ENCODE measurements at regions not wholly inside any gene's neighbourhood (a gene's known extent, or its start where the extent isn't known, plus 50 kb on each side); places are given as distances from the start of the nearest gene placed in this dataset.

GRCh38 chr22:49322231-49322630 is 505.4 kb downstream of the BRD1 start:
- WGBS (ENCODE audit: insufficient coverage) = 71% methylated on average over 5 of the region's 13 CpGs

GRCh38 chr22:49321477-49322055 is 506.1 kb downstream of the BRD1 start:
- DNase-seq = no peak
- 81% methylated on average over 33 of the region's 33 CpGs for WGBS (ENCODE audit: insufficient coverage)
- ChIA-PET POLR2A (no interaction called here), CTCF (no interaction called here)
- Mint-ChIP-seq H3K27me3 (peaks cover 33 to 36% of the 10 kb centered on the region in 2 donors), H3K4me1 (no peaks in the 10 kb centered on the region), H3K36me3 (no peaks in the 10 kb centered on the region), H3K27ac (no peak overlapping the region), H3K9me3 (peaks cover 0 to under 1% (median 0%) of the 10 kb centered on the region in 3 donors), H3K4me3 (no peak overlapping the region)
- no peaks in the 10 kb centered on the region for H3K36me3 ChIP-seq (ENCODE audit: control insufficient read depth in 2 of 2, extremely low read depth in 1 of 2, insufficient read depth in 1 of 2, low read length in 1 of 2)
- H3K27ac ChIP-seq (ENCODE audit: low read length) = no peak overlapping the region
- peaks cover 0 to 22% of the 10 kb centered on the region in 2 experiments for H3K4me1 ChIP-seq (ENCODE audit: control insufficient read depth in 1 of 2, extremely low read depth in 1 of 2, insufficient read depth in 2 of 2, low read length in 2 of 2)
- no peak for ATAC-seq (replicated peaks in 1 of 4)
- no peak overlapping the region for H3K4me3 ChIP-seq (ENCODE audit: control insufficient read depth in 1 of 2, extremely low read depth in 1 of 2, low read length in 1 of 2)
- H3K9me3 ChIP-seq = no peaks in the 10 kb centered on the region
- H3K27me3 ChIP-seq (replicated peaks in 1 of 2; ENCODE audit: control insufficient read depth in 2 of 2, extremely low read depth in 1 of 2, insufficient read depth in 2 of 2, low read length in 1 of 2) = peaks cover 3 to 52% of the 10 kb centered on the region in 2 experiments

More at GRCh38 chr22:49322231-49322630, 505.4 kb downstream of the BRD1 start:
- CTCF ChIA-PET = no interaction called here
- Mint-ChIP-seq H3K4me3 (no peak overlapping the region), H3K27ac (no peak overlapping the region), H3K4me1 (no peaks in the 10 kb centered on the region), H3K9me3 (peaks cover 3 to 7% (median 6%) of the 10 kb centered on the region in 3 donors), H3K27me3 (peaks cover 38 to 40% of the 10 kb centered on the region in 2 donors), H3K36me3 (peaks cover 3% of the 10 kb centered on the region)
- H3K4me1 ChIP-seq (ENCODE audit: control insufficient read depth in 1 of 2, extremely low read depth in 1 of 2, insufficient read depth in 2 of 2, low read length in 2 of 2) = peaks cover 0 to 22% of the 10 kb centered on the region in 2 experiments
- H3K36me3 ChIP-seq (ENCODE audit: control insufficient read depth in 2 of 2, extremely low read depth in 1 of 2, insufficient read depth in 1 of 2, low read length in 1 of 2) = no peaks in the 10 kb centered on the region
- ATAC-seq (replicated peaks in 1 of 4) = no peak
- no peak for DNase-seq
- POLR2A ChIA-PET = no interaction called here
- no peak overlapping the region for H3K4me3 ChIP-seq (ENCODE audit: control insufficient read depth in 1 of 2, extremely low read depth in 1 of 2, low read length in 1 of 2)
- H3K27me3 ChIP-seq (replicated peaks in 1 of 2; ENCODE audit: control insufficient read depth in 2 of 2, extremely low read depth in 1 of 2, insufficient read depth in 2 of 2, low read length in 1 of 2) = peaks cover 3 to 56% of the 10 kb centered on the region in 2 experiments
- no peak overlapping the region for H3K27ac ChIP-seq (ENCODE audit: low read length)
- no peaks in the 10 kb centered on the region for H3K9me3 ChIP-seq

DNA sequence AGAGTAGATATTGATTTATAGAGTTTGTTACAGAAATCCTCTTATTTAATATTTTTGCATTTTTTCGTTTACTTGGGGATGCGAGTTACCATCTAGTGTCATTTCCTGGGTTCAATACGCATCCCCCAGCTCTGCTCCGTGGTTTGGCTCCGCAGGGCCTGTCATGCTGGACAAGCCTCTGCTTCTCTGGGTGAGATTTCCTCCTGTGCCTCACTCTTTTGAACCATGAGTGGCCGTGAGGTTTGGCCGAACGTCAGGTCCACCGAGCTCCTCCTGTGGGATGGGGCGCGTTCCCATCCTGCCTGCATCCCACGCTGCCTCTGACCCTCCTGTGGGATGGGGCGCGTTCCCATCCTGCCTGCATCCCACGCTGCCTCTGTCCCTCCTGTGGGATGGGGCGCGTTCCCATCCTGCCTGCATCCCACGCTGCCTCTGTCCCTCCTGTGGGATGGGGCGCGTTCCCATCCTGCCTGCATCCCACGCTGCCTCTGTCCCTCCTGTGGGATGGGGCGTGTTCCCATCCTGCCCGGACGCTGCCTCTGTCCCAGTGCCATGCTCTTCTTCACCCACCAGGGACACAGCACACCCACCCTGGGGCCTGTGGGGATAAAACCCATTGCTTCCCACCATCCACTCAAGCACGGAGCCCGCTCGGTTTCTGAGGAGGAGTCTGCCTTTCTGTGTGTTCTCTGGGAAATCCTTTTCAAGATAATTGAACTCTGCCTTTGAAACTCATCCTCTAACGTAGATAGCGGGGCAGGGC is 506.8 kb downstream of the BRD1 start:
- ATAC-seq (replicated peaks in 1 of 4) = no peak
- peaks cover 3 to 48% of the 10 kb centered on the region in 2 experiments for H3K27me3 ChIP-seq (replicated peaks in 1 of 2; ENCODE audit: control insufficient read depth in 2 of 2, extremely low read depth in 1 of 2, insufficient read depth in 2 of 2, low read length in 1 of 2)
- 78% methylated on average over 5 of the region's 29 CpGs for WGBS (ENCODE audit: insufficient coverage)
- H3K9me3 ChIP-seq = no peaks in the 10 kb centered on the region
- H3K36me3 Mint-ChIP-seq = no peaks in the 10 kb centered on the region
- H3K27ac Mint-ChIP-seq = no peak overlapping the region
- no peak overlapping the region for H3K27ac ChIP-seq (ENCODE audit: low read length)
- no peaks in the 10 kb centered on the region for H3K9me3 Mint-ChIP-seq
- ChIA-PET CTCF (no interaction called here), POLR2A (no interaction called here)
- no peak overlapping the region for H3K4me3 ChIP-seq (ENCODE audit: control insufficient read depth in 1 of 2, extremely low read depth in 1 of 2, low read length in 1 of 2)
- H3K36me3 ChIP-seq (ENCODE audit: control insufficient read depth in 2 of 2, extremely low read depth in 1 of 2, insufficient read depth in 1 of 2, low read length in 1 of 2) = no peaks in the 10 kb centered on the region
- H3K4me3 Mint-ChIP-seq = no peak overlapping the region
- no peaks in the 10 kb centered on the region for H3K4me1 Mint-ChIP-seq
- DNase-seq = no peak
- H3K4me1 ChIP-seq (ENCODE audit: control insufficient read depth in 1 of 2, extremely low read depth in 1 of 2, insufficient read depth in 2 of 2, low read length in 2 of 2) = peaks cover 0 to 22% of the 10 kb centered on the region in 2 experiments
- peaks cover 33 to 36% of the 10 kb centered on the region in 2 donors for H3K27me3 Mint-ChIP-seq

DNA sequence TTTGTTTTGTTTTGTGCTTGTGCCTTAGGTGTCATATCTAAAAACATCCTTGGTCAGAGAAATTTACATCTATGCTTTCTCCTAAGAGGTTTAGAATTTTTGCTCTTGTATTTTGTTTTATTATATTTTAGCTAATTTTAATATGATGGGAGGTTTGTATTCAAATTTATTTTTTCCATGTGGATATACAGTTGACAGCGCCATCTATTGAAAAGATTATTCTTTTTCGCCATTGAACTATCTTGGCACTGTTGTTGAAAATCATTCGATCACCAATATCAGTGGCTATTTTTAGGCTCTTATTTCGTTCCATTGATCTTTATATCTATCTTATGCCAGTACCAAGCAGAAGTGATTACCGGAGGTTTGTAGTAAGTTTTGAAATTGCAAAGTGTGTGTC is 510.3 kb downstream of the BRD1 start:
- no peak overlapping the region for H3K27ac ChIP-seq (ENCODE audit: low read length)
- H3K27me3 Mint-ChIP-seq = peaks cover 21% of the 10 kb centered on the region in 2 donors
- no peaks in the 10 kb centered on the region for H3K4me1 ChIP-seq (ENCODE audit: control insufficient read depth in 1 of 2, extremely low read depth in 1 of 2, insufficient read depth in 2 of 2, low read length in 2 of 2)
- H3K4me1 Mint-ChIP-seq = no peaks in the 10 kb centered on the region
- H3K4me3 ChIP-seq (ENCODE audit: control insufficient read depth in 1 of 2, extremely low read depth in 1 of 2, low read length in 1 of 2) = no peak overlapping the region
- H3K27ac Mint-ChIP-seq = no peak overlapping the region
- H3K27me3 ChIP-seq (replicated peaks in 1 of 2; ENCODE audit: control insufficient read depth in 2 of 2, extremely low read depth in 1 of 2, insufficient read depth in 2 of 2, low read length in 1 of 2) = peaks cover 3 to 17% of the 10 kb centered on the region in 2 experiments
- no peaks in the 10 kb centered on the region for H3K36me3 ChIP-seq (ENCODE audit: control insufficient read depth in 2 of 2, extremely low read depth in 1 of 2, insufficient read depth in 1 of 2, low read length in 1 of 2)
- ChIA-PET CTCF (no interaction called here), POLR2A (interaction anchor here in 1 of 2 donors (0.6 kb wide), 1 partner anchor 95 kb away, joined by 3 read pairs; no protein-coding TSS in a partner anchor)
- H3K4me3 Mint-ChIP-seq = no peak overlapping the region
- H3K9me3 Mint-ChIP-seq = no peaks in the 10 kb centered on the region
- no peak for DNase-seq
- no CpG with 5 or more reads among the region's 5 CpGs for WGBS (ENCODE audit: insufficient coverage)
- H3K36me3 Mint-ChIP-seq = no peaks in the 10 kb centered on the region
- no peak for ATAC-seq (replicated peaks in 1 of 4)
- no peaks in the 10 kb centered on the region for H3K9me3 ChIP-seq

GRCh38 chr22:49312601-49313000 is 515.1 kb downstream of the BRD1 start:
- Histone ChIP-seq H3K4me1 (ENCODE audit: control insufficient read depth in 1 of 2, extremely low read depth in 1 of 2, insufficient read depth in 2 of 2, low read length in 2 of 2) (no peaks in the 10 kb centered on the region), H3K27me3 (replicated peaks in 1 of 2; ENCODE audit: control insufficient read depth in 2 of 2, extremely low read depth in 1 of 2, insufficient read depth in 2 of 2, low read length in 1 of 2) (peaks cover 4 to 5% of the 10 kb centered on the region in 2 experiments), H3K36me3 (ENCODE audit: control insufficient read depth in 2 of 2, extremely low read depth in 1 of 2, insufficient read depth in 1 of 2, low read length in 1 of 2) (no peaks in the 10 kb centered on the region), H3K27ac (ENCODE audit: low read length) (no peak overlapping the region), H3K4me3 (ENCODE audit: control insufficient read depth in 1 of 2, extremely low read depth in 1 of 2, low read length in 1 of 2) (no peak overlapping the region), H3K9me3 (no peaks in the 10 kb centered on the region)
- Mint-ChIP-seq H3K9me3 (no peaks in the 10 kb centered on the region), H3K27me3 (peaks cover 14 to 18% of the 10 kb centered on the region in 2 donors), H3K27ac (no peak overlapping the region), H3K36me3 (no peaks in the 10 kb centered on the region), H3K4me3 (no peak overlapping the region), H3K4me1 (no peaks in the 10 kb centered on the region)
- no peak for ATAC-seq (replicated peaks in 1 of 4)
- DNase-seq = no peak
- no CpG with 5 or more reads among the region's 2 CpGs for WGBS (ENCODE audit: insufficient coverage)
- POLR2A ChIA-PET = no interaction called here
- CTCF ChIA-PET = no interaction called here

DNA sequence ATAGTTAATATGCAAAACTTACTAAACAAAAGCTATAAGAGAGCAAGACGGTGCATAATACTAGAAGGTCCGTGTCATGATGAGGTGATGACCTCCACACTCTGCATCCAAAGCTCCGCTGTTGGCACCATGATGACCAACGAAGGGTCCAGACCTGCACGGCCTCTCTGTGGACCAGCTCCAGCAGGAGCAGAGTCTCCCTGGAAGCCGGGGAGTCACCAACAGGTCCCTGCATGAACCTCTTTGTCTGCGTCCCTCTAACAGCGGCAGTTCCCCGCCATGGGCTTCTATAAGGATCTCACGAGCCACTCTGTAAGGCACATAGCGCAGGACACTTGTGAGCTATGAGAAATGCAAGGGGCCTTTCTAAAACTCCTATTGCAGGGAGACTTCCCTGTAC is 517.3 kb downstream of the BRD1 start:
- ChIA-PET CTCF (no interaction called here), POLR2A (no interaction called here)
- Histone ChIP-seq H3K27me3 (replicated peaks in 1 of 2; ENCODE audit: control insufficient read depth in 2 of 2, extremely low read depth in 1 of 2, insufficient read depth in 2 of 2, low read length in 1 of 2) (peaks cover 4 to 26% of the 10 kb centered on the region in 2 experiments), H3K4me1 (ENCODE audit: control insufficient read depth in 1 of 2, extremely low read depth in 1 of 2, insufficient read depth in 2 of 2, low read length in 2 of 2) (peaks cover 0 to 2% of the 10 kb centered on the region in 2 experiments), H3K9me3 (no peaks in the 10 kb centered on the region), H3K4me3 (ENCODE audit: control insufficient read depth in 1 of 2, extremely low read depth in 1 of 2, low read length in 1 of 2) (no peak overlapping the region), H3K36me3 (ENCODE audit: control insufficient read depth in 2 of 2, extremely low read depth in 1 of 2, insufficient read depth in 1 of 2, low read length in 1 of 2) (no peaks in the 10 kb centered on the region), H3K27ac (ENCODE audit: low read length) (no peak overlapping the region)
- WGBS (ENCODE audit: insufficient coverage) = 88% methylated on average over 9 of the region's 11 CpGs
- H3K36me3 Mint-ChIP-seq = no peaks in the 10 kb centered on the region
- H3K9me3 Mint-ChIP-seq = no peaks in the 10 kb centered on the region
- H3K4me3 Mint-ChIP-seq = no peak overlapping the region
- no peaks in the 10 kb centered on the region for H3K4me1 Mint-ChIP-seq
- H3K27ac Mint-ChIP-seq = no peak overlapping the region
- H3K27me3 Mint-ChIP-seq = peaks cover 18 to 24% of the 10 kb centered on the region in 2 donors
- ATAC-seq (replicated peaks in 1 of 4) (no peak), DNase-seq (no peak)

Measured in T-cell (primary cell).